ENCODE measurements at regions not wholly inside any gene's neighbourhood (a gene's known extent, or its start where the extent isn't known, plus 50 kb on each side); places are given as distances from the start of the nearest gene placed in this dataset.
A peak's percentile ranks its signal among the peaks of the same experiment; 100 is the strongest.
"Not testable (repeated sequence)": the region's sequence is repeated elsewhere in the genome, so short reads cannot be mapped to it uniquely, and the experiment has no call there.

- DNase-seq (ENCODE audit: low spot score) = no peak
Measured at GRCh38 chr10:27388761-27389399, 115.2 kb upstream of the RAB18 start.

GRCh38 chr10:27383595-27384542 lies 120.2 kb upstream of the RAB18 start:
- no peak for DNase-seq (ENCODE audit: low spot score)

- DNase-seq (ENCODE audit: low spot score) = no peak
Measured at GRCh38 chr10:27382176-27382575, 121.9 kb upstream of the RAB18 start.

- DNase-seq (ENCODE audit: low spot score) = no peak
Measured at GRCh38 chr10:27380929-27381358, 123.2 kb upstream of the RAB18 start.

GRCh38 chr10:27379041-27379440 lies 125.1 kb upstream of the RAB18 start:
- DNase-seq (ENCODE audit: low spot score) = not testable (repeated sequence)

- DNase-seq (ENCODE audit: low spot score) = no peak
Measured at GRCh38 chr10:27373566-27374160, 130.4 kb upstream of the RAB18 start.

GRCh38 chr10:27372095-27372494 lies 131.5 kb upstream of the ACBD5 start:
- no peak for DNase-seq (ENCODE audit: low spot score)

- not testable (repeated sequence) for DNase-seq (ENCODE audit: low spot score)
Measured at GRCh38 chr10:27371375-27371774, 130.8 kb upstream of the ACBD5 start.

GRCh38 chr10:27369880-27370279 lies 129.3 kb upstream of the ACBD5 start:
- no peak for DNase-seq (ENCODE audit: low spot score)

- no peak for DNase-seq (ENCODE audit: low spot score)
Measured at GRCh38 chr10:27368706-27369105, 128.1 kb upstream of the ACBD5 start.

- DNase-seq (ENCODE audit: low spot score) = no peak
Measured at GRCh38 chr10:27366769-27367168, 126.2 kb upstream of the ACBD5 start.

GRCh38 chr10:27364028-27364427 lies 123.4 kb upstream of the ACBD5 start:
- DNase-seq (ENCODE audit: low spot score) = no peak

- peak; percentile 88 for DNase-seq (ENCODE audit: low spot score)
Measured at GRCh38 chr10:27360581-27361172, 120.1 kb upstream of the ACBD5 start.

GRCh38 chr10:27359792-27360355 lies 119.3 kb upstream of the ACBD5 start:
- DNase-seq (ENCODE audit: low spot score) = no peak

GRCh38 chr10:27356738-27357137 lies 116.1 kb upstream of the ACBD5 start:
- DNase-seq (ENCODE audit: low spot score) = no peak

- no peak for DNase-seq (ENCODE audit: low spot score)
Measured at GRCh38 chr10:27355918-27356573, 115.4 kb upstream of the ACBD5 start.

- not testable (repeated sequence) for DNase-seq (ENCODE audit: low spot score)
Measured at GRCh38 chr10:27354643-27355270, 114.2 kb upstream of the ACBD5 start.

- DNase-seq (ENCODE audit: low spot score) = not testable (repeated sequence)
Measured at GRCh38 chr10:27354100-27354499, 113.5 kb upstream of the ACBD5 start.

GRCh38 chr10:27349987-27350386 lies 109.4 kb upstream of the ACBD5 start:
- no peak for DNase-seq (ENCODE audit: low spot score)

- DNase-seq (ENCODE audit: low spot score) = not testable (repeated sequence)
Measured at GRCh38 chr10:27347827-27348207, 107.2 kb upstream of the ACBD5 start.

- DNase-seq (ENCODE audit: low spot score) = no peak
Measured at GRCh38 chr10:27345455-27345920, 104.9 kb upstream of the ACBD5 start.

Measured in CD4-positive, alpha-beta T cell treated with Interleukin-15 for 4 hours (primary cell).